Glomerular visceral epithelial cell (primary cell): ENCODE measurements at regions not wholly inside any gene's neighbourhood (a gene's known extent, or its start where the extent isn't known, plus 50 kb on each side); places are given as distances from the start of the nearest gene placed in this dataset.
"Not testable (repeated sequence)": the region's sequence is repeated elsewhere in the genome, so short reads cannot be mapped to it uniquely, and the experiment has no call there.

Experiments
- DNase-seq: peaks from one replicate; pipeline ENCODE4 v3.0.0-alpha.2; 2016; ENCODE audit errors: extremely low spot score

DNA sequence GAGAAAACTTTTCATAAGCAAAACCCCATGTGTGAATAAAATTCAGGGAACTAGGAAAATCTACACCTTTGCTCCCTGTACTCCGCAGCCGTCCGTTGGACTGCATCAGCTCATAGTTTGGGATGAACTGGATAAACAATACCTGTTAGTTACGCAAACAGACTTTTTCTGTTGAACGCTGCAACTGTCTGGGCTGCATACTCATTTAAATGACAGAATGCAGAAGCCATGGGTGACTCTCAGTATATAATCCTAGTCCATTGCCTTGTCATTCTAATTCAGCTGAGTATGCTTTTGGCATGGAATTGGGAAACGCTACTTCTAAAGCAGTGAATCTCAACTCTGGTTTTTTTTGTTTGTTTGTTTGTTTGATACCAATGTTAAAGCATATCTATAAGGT is 151.6 kb downstream of the SLITRK1 start:
- DNase-seq, result no peak

DNA sequence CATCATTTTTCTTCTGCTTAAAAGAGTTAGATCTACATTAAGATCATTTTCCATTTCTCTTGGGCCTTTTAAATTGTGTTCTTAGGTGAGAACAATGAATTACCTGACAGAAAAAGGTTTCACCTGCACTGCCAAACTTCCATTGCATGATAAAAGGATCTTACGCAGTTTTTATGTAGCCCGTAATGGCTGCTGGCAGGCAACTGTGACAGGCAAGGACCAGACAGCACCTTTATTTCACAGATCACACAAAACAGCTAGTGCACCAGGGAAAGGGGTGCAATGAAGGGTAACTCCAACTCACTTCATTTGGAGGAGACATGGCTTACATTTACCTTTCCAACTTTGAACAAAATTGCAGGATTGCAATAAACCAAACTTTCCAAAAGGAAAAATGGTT is 159.8 kb downstream of the SLITRK1 start:
- DNase-seq, result no peak

DNA sequence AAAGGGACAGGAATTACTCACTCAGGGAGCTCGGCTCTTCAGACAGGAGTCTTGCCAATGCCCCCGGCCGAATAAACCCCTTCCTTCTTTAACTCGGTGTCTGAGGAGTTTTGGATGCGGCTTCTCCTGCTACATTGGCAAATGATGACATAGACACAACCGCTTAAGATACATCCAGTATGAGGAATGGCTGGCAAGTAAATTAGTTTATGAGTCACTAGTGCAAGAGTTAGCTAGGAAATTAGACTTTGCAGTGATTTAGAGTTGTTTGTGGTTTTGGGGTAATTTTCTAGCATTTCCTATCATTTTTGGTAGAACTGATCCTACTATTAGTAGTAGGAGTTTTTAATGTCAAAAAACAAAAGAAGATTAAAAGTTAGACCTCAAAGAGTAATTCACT is 166.2 kb downstream of the SLITRK1 start:
- DNase-seq, result no peak

DNA sequence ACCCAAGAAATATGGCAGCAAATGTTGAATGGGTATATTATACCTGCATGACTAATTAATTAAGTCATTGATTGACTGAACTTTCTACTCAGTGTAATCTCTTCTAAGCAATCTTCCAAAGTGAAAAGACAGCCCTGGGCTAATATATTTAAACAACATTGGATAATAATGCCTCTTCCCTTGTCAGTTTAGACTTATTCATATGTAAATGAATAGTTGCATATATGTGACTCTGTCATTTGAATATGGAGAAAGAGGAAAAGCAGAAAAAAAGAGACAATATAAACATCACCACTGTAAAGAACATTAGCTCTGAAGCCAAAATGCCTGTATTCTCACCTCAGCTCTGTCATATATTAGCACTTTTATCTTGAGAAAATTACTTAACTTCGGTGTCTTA is 168.0 kb downstream of the SLITRK1 start:
- no peak for DNase-seq

DNA sequence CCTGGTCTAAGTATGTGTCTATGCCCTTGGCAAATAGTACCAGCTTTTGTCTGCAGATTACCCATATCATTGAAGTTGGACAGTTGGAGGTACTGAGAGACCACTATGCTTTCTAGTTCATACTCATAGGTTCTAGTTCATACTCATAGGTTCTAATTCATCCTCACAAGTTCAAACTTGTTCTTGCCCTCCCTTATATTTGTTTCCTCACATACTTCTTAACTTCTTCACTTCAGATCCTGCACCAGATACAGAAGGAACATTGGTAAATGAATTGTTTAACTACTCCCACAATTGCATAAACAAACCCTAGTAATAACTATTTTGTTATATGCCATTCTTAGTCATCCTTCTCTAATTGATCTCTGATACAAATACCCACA is 172.2 kb downstream of the SLITRK1 start:
- no peak for DNase-seq

DNA sequence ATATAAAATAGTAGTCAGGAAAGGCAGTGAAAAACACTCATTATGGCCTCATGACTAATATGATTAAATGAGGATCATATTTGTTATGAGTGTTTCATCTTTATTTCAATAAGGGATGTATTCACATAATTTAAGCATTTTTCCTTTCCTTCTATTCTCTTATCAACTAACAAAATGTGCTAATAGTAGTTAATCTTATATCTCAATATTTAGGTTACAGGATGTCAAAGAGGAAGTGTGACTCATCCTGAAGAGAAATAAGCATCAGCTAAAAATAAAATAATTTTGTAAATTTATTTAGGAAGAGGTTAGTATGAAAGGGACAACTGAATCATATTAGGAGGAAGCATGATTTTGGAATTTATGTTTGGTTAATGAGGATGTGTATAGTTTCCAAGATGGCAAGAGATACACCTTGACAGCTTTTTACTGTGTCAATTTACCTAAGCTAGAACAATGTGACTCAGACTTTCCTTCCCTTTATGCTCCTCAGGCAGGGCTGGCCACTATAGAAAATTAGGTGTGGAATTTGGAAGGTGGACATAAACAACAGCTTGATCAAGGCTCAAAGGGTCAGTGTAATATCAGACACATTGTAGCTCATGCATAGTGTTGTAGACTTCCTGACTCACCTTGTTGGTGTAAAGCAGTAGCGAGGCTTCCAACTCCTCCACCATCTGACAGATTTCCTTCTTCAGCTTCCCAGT is 172.7 kb downstream of the SLITRK1 start:
- no peak for DNase-seq

DNA sequence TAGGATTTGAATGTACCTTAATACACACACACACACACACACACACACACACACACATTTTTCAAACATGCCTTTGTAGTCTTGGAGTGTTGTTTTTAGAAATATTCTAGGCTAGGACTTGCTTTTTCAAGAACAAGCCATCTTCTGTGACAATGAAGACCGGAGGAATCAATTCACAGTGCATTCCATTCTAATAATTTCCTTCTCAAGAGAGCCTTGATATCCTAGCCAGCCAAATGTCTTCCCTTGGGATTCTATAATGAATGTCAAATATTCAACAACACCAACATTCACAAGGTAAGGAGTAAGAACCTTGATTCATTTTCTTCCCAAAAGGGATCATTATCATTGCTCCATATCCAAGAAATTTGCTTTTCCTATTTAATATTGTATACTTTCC is 180.3 kb downstream of the SLITRK1 start:
- no peak for DNase-seq

DNA sequence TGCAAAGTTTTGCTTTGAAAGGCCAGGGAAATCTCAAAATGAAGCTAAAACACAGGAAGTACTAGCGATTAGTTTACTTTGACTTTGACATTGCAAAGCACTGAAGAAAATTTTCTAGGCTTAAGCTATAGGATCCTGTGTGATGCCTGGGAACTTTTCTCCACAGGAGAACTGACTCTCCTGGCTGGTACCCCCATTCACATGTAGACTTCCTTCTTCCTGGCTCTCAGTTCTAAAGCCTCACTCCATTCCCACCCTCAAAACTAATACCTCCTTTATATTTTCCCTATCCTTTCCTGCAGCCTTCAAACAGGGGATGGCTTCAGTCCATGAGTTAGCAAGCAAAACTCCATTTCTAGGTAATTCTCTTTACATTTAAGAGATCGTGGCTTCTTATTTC is 189.5 kb downstream of the SLITRK1 start:
- no peak for DNase-seq

DNA sequence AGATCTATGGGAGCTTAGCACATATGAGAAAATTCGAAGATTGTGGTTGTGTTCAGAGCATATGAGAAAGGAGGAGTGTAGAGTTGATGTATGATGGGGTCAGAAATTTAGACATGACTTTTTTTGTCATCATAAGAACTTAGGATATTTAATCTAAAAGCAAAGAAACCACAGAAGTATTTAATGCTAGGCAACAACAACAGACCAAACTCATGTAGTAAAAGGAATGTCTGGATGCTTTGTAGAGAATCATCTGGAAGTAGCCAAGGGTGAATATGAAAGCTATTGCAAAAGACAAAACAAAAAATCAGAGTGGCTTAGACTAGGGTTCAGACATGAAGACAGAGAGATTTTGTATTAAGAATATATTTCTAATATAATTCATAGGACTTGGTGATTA is 190.3 kb downstream of the SLITRK1 start:
- no peak for DNase-seq

DNA sequence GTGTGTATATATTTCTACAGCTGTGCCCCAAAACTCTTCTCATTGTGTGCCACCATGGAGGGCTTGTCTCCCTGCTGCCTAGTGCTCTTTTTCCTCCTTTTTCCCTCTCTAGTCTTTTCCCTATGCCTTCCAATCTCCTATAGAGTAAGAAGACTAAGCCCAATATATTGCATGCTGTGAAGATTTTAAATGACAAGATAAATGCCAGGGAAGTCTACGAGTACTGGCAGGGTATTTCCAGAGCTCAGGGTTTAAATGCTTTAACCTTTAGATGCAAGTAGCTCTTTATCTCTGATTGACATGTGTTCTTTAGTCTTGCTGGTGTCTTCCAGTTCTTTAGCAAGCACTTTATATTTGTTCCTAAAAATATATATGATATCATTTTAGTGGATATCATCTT is 200.7 kb downstream of the SLITRK1 start:
- no peak for DNase-seq

DNA sequence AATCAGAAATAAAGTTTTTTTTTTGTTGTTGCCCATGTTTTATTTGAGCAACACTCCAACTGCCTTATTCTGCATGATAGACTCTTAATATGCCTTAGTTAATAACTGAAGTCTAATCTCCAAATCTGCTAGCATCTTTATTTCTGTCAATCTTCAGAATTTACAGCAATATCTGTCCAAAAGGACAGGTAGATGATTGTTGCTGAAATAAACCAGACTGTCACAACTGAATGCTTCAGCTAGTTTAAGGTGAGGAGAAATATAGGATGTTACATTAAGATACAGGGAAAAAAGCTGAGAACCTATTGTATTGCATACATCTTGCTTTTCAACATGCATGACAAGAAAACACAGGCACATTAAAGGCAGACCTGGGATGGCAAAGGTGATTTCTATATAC is 204.3 kb downstream of the SLITRK1 start:
- DNase-seq, result no peak

DNA sequence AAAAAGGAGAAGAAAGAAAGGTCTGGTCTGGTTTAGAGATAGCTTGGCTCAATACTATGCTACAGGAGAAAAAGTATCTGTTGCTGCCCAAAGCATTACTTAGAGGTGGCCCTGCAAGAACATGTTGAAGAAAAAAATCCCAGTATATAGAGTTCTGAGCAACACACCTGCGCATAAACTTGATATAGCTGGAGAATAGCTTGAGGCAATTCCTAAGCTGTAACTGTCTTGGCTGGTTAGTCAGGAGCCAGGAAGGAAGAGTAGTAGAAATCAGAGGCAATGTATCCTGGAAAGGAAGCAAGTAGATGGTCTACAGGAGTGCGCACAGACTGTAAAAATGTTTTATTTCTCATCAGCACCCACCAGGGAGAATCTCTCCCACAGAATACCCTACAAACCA is 209.7 kb downstream of the SLITRK1 start:
- DNase-seq, result no peak

DNA sequence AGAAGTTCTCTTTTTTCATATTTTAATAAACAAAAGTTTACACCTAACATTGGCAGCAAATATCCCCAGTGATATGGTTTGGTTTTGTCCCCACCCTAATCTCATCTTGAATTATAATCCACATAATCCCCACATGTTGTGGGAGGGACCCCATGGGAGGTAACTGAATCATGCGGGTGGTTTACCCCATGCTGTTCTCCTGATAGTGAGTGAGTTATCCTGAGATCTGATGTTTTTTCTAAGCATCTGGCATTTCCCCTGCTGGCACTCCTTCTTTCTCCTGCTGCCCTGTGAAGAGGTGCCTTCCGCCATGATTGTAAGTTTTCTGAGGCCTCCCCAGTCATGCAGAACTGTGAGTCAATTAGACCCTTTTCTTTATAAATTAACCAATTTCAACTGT is 214.7 kb downstream of the SLITRK1 start:
- no peak for DNase-seq

DNA sequence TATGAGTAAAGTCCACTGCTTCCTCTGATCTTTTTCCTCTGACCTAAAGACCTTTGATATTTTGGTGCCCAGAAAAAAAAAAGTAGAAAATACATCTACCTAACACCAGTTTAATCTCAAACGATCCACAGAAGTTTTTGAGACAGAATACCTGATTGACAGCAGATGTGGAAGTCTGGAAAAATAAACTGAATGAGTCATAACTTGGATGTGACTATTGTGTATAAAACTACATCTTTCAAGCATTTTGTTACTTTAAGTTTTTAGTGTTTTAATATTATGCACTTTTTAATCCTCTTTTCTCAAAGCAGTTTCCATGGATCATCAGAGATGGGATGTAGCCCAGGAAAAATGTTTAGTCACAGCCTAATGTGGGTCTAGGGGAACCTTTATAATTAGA is 216.1 kb downstream of the SLITRK1 start:
- DNase-seq, result no peak

DNA sequence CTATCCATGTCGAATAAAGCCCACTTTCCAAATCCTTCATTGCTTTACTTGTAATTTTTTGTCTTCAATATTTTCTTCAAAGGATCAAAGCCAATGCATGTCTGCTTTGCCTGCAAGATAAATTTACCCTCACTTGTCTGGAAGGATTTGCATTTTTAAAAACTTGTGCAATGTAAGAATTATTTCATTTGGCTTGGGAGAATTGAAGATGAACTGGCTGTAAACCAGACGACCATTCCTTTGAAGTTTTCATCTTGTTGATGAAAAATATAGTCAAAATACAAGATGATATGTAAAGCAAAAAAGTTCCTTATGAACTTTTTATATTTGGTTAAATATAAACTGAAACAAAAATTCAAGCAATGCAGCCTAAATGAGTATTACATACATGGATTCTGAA is 225.0 kb downstream of the SLITRK1 start:
- no peak for DNase-seq

DNA sequence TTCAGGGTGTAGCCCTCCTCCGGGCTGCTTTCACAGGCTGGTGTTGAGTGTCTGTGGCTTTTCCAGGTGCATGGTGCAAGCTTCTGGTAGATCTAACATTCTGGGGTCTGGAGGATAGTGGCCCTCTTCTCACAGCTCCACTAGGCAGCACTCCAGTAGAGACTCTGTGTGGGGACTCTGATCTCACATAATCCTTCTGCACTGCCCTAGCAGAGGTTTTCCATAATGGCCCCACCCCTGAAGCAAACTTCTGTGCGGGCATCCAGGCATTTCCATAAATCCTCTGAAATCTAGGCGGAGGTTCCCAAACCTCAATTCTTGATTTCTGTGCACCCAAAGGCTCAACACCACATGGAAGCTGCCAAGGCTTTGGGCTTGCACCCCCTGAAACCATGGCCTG is 239.7 kb downstream of the SLITRK1 start:
- DNase-seq, result not testable (repeated sequence)

DNA sequence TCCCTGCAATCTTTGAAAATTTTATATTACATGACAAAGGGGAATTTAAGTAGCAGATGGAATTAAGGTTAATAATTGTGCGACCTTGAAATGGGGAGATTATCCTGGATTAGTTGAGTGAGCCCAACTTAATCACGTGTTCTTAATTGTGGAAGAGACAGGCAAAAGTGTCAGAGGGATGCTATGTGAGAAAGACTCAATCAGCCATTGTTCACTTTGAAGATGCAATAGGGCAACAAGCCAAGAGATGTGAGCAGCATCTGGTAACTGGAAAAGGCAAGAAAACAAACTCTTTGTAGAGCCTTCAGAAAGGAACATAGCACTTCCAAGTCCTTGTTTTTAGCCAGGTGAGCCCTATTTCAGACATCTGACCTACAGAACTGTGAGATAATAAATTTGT is 247.7 kb downstream of the SLITRK1 start:
- DNase-seq, result no peak

DNA sequence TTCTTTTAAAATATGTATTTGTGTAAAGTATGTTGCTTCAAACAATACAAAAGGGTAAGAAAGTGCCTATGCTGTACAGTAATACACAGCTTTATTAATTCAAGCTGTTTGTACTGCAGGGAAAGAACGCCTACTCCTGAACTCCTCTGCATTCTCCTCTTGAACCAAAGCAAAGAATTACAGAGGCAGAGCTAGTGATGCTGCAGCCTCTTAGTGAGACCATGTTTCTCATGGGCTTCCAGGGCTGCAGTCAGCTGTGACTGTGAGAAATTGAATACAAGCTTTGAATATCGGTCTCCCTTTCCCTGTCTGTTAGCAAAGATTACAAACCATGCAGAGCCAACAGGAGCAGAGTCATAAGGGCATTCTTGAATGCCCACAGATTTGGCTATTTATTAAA is 248.5 kb downstream of the SLITRK1 start:
- DNase-seq, result no peak

DNA sequence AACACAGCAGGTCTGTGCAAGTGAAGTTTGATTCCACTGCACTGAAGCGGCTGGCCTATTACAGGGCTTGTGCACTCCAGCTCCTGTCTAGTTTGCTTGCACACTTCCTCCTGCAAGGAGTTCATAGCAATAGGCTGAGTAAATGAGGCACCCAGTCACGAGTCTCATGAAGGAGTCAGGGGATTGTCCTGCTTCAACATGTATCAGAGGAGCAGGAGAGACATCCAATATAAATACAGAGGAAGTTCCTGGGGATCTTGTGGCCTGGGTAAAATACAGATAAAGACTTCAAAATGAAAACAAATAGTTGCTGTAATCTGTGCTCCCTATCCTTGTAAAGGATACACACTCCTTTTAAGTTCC is 259.9 kb downstream of the SLITRK1 start:
- DNase-seq, result no peak

DNA sequence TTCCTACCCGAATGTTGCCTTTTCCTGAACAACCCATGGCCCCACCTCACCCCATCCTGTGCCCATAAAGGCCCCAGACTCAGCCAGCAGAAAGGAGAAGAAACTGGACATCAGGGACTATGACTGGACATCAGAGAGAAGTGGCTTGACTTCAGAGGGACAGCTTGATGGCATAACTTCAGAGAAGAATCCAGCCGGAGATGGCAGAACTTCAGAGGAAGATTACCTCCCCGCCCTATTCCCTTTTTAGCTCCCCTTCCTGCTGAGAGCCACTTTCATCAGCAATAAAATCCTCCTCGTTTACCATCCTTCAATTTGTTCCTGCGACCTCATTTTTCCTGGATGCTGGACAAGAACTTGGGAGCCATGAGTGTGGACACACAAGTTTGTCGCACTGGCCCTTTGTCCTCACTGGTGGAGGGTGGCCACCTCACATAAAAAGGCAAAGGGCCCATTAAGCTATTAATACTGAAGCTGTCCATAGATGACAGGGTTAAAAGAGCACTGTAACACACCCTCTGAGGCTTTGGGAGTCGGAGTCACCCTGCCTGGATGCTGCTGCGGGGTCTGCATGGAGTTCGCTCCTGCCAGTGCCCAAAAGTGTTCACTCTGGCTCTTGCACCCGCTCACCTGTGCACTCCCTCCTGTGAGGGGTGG is 260.4 kb downstream of the SLITRK1 start:
- no peak for DNase-seq

DNA sequence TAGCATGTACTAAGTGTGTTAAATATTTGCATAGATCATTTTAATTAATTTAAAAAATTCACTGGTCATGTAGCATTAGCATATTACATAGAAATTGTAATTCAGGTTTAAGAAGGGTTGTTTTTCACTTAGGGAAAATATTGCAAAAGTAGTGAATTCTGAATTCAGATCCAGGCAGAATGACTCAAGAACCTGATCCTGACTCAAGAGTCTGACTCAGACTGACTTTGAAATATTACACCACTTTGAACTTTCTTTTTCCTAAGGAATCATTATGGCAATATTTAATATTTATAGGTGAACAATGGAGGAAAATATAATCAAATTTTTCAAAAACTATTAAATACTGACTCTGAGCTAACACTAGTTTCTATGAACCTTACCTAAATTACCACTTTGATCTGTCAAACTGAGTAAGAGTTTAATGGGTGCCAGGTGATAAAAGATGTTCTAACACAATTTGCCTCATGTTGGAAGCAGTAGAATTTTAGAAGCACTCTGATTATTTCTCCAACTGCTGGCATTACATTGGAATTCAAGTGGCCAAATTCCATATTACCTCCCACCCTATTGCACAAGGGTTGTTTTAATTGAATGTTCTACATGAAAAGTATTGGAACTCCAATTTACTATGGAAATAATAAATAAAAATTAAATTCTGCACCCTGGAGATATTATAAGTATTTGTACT is 261.6 kb downstream of the SLITRK1 start:
- DNase-seq, result no peak

DNA sequence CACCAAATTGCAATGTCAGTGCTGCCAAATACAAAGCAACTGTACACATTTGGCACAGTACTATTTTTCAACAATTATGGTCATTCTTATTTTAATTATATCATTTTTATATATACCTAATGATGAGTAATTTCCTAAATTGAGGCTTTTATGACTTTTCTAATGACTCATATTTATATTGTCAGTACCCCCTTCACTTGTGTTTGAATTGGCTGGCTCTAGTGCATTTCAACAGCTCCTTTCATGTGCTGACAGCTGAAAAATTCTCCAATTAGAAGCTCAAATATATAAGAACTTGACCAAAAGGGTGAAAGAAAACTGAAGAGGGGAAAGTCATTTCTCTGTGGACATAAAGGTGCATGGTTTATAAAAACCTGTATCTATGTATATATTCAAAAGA is 263.3 kb downstream of the SLITRK1 start:
- no peak for DNase-seq

DNA sequence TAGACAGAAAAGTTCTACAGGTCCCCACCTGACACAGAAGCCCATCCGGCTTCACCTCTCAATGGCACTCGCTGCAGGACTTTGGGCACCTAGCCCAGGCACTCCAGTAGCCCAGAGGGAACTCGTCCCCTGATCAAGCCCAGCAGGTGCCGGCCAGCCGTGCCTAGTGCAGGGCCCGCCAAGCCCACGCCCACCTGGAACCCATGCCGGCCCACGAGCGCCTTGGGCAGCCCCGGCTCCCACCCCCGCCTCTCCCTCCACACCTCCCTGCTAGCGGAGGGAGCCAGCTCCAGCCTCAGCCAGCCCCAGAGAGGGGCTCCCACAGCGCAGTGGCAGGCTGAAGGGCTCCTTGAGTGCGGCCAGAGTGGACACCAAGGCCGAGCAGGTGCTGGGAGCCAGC is 268.8 kb downstream of the SLITRK1 start:
- no peak for DNase-seq
